Esophagus squamous epithelium (tissue), 4 donors: ENCODE measurements at regions not wholly inside any gene's neighbourhood (a gene's known extent, or its start where the extent isn't known, plus 50 kb on each side); places are given as distances from the start of the nearest gene placed in this dataset.

ENCODE experiments used
- POLR2A ChIP-seq, 4 donors: fragments of 450-650 bp; IDR thresholded peaks; one replicate each; pipeline ENCODE4 v1.6.1; 2017; ENCODE audit warnings: antibody characterized with exemption in 4 of 4, mild to moderate bottlenecking in 4 of 4, moderate library complexity in 3 of 4
- TF ChIP-seq, protein P1 (sequence below), 6 experiments: fragments of 450-650 bp in 4 of 6; fragments of 200-600 bp in 2 of 6; sonication (generic) in 2 of 6; IDR thresholded peaks; one replicate each; pipeline ENCODE4 v1.5.1; 2016 to 2019; ENCODE audit warnings: antibody characterized with exemption in 6 of 6, mild to moderate bottlenecking in 4 of 6, moderate library complexity in 4 of 6

DNA sequence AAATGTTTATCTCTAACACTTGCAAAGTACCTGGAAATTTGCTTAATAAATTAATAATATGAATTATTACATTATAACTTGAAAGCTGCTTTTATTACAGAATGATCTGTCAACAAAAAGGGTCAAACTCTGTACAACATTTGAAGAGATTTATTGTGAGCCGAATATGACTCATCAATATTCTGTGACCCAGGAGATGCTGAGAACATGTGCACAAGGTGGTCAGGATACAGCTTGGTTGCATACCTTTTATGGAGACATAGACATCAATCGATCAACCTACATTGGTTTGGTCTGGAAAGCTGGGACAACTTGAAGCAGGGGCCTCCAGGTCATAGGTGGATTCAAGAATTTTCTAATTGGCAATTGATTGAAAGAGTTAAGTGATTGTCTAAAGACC lies 79.0 kb downstream of the RNASET2 start:
- TF ChIP-seq, protein P1, sequence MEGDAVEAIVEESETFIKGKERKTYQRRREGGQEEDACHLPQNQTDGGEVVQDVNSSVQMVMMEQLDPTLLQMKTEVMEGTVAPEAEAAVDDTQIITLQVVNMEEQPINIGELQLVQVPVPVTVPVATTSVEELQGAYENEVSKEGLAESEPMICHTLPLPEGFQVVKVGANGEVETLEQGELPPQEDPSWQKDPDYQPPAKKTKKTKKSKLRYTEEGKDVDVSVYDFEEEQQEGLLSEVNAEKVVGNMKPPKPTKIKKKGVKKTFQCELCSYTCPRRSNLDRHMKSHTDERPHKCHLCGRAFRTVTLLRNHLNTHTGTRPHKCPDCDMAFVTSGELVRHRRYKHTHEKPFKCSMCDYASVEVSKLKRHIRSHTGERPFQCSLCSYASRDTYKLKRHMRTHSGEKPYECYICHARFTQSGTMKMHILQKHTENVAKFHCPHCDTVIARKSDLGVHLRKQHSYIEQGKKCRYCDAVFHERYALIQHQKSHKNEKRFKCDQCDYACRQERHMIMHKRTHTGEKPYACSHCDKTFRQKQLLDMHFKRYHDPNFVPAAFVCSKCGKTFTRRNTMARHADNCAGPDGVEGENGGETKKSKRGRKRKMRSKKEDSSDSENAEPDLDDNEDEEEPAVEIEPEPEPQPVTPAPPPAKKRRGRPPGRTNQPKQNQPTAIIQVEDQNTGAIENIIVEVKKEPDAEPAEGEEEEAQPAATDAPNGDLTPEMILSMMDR (IDR thresholded peaks at IDR 0.05) = no peak
- TF ChIP-seq POLR2A (IDR thresholded peaks at IDR 0.05) = no peak
